Astrocyte (in vitro differentiated cells and primary cell): ENCODE measurements at regions not wholly inside any gene's neighbourhood (a gene's known extent, or its start where the extent isn't known, plus 50 kb on each side); places are given as distances from the start of the nearest gene placed in this dataset.

Experiments used
- DNase-seq: peaks from one replicate; pipeline ENCODE4 v3.0.0-alpha.2; 2010; ENCODE audit warnings: low read depth
- FAIRE-seq: peaks from 2 replicates; lab custom pipeline; 2011; peaks lifted over from hg19 to GRCh38; lab: Jason Lieb, UNC
- H2AFZ ChIP-seq: 2 replicates; pipeline ENCODE4 v1.6.0; 2012; ENCODE audit warnings: low read depth, low read length, inconsistent platforms
- H3K27ac ChIP-seq: 2 replicates; pipeline ENCODE4 v1.5.1; 2011; ENCODE audit warnings: low read depth, low read length, inconsistent platforms
- H3K27me3 ChIP-seq: 2 replicates; pipeline ENCODE4 v1.6.0; 2011; ENCODE audit warnings: low read length, inconsistent platforms; ENCODE audit not compliant: insufficient read depth
- H3K36me3 ChIP-seq: 2 replicates; pipeline ENCODE4 v1.5.1; 2011; ENCODE audit warnings: low read length, inconsistent platforms; ENCODE audit not compliant: insufficient read depth
- H3K4me1 ChIP-seq: 2 replicates; pipeline ENCODE4 v1.5.1; 2011; ENCODE audit warnings: low read length, inconsistent platforms; ENCODE audit not compliant: insufficient read depth
- H3K4me2 ChIP-seq: 2 replicates; pipeline ENCODE4 v1.6.0; 2012; ENCODE audit warnings: low read length, inconsistent platforms
- H3K4me3 ChIP-seq: 2 replicates; pipeline ENCODE4 v1.5.1; 2011; ENCODE audit warnings: low read depth, mild to moderate bottlenecking, low read length, inconsistent platforms; ENCODE audit not compliant: insufficient read depth
- H3K79me2 ChIP-seq: 2 replicates; pipeline ENCODE4 v1.6.0; 2012; ENCODE audit warnings: mild to moderate bottlenecking, low read length, inconsistent platforms; ENCODE audit not compliant: insufficient read depth
- H3K9ac ChIP-seq: 2 replicates; pipeline ENCODE4 v1.6.0; 2012; ENCODE audit warnings: mild to moderate bottlenecking, low read length, inconsistent platforms
- H3K9me3 ChIP-seq: 2 replicates; pipeline ENCODE4 v1.5.1; 2012; ENCODE audit warnings: low read depth, mild to moderate bottlenecking, low read length, inconsistent platforms; ENCODE audit not compliant: insufficient read depth
- H4K20me1 ChIP-seq: 2 replicates; pipeline ENCODE4 v1.6.0; 2012; ENCODE audit warnings: low read length, inconsistent platforms; ENCODE audit not compliant: insufficient read depth
- H3K27ac Mint-ChIP-seq: one replicate; pipeline ENCODE4 v1.8.0; 2021; ENCODE audit warnings: mild to moderate bottlenecking, mixed read lengths; ENCODE audit not compliant: unreplicated experiment
- H3K27me3 Mint-ChIP-seq: one replicate; pipeline ENCODE4 v1.8.0; 2021; ENCODE audit warnings: low read depth, mixed read lengths; ENCODE audit not compliant: unreplicated experiment
- H3K36me3 Mint-ChIP-seq: one replicate; pipeline ENCODE4 v1.8.0; 2021; ENCODE audit warnings: low read depth, mixed read lengths; ENCODE audit not compliant: unreplicated experiment
- H3K4me1 Mint-ChIP-seq: one replicate; pipeline ENCODE4 v1.8.0; 2021; ENCODE audit warnings: low read depth, mixed read lengths; ENCODE audit not compliant: unreplicated experiment
- H3K4me3 Mint-ChIP-seq: one replicate; pipeline ENCODE4 v1.8.0; 2021; ENCODE audit warnings: mild to moderate bottlenecking, moderate library complexity, mixed read lengths; ENCODE audit not compliant: unreplicated experiment
- H3K9me3 Mint-ChIP-seq: one replicate; pipeline ENCODE4 v1.8.0; 2021; ENCODE audit warnings: mild to moderate bottlenecking, mixed read lengths; ENCODE audit not compliant: unreplicated experiment
- EZH2 ChIP-seq: IDR thresholded peaks from 2 replicates; pipeline ENCODE4 v1.6.1; 2012; ENCODE audit warnings: mild to moderate bottlenecking, low read length, inconsistent platforms; ENCODE audit not compliant: insufficient read depth
- TF ChIP-seq, protein P1 (sequence below): IDR thresholded peaks from 2 replicates; pipeline ENCODE4 v1.5.1; 2011; ENCODE audit warnings: low read depth, mild to moderate bottlenecking, inconsistent platforms, low read length, moderate library complexity; ENCODE audit not compliant: insufficient read depth

DNA sequence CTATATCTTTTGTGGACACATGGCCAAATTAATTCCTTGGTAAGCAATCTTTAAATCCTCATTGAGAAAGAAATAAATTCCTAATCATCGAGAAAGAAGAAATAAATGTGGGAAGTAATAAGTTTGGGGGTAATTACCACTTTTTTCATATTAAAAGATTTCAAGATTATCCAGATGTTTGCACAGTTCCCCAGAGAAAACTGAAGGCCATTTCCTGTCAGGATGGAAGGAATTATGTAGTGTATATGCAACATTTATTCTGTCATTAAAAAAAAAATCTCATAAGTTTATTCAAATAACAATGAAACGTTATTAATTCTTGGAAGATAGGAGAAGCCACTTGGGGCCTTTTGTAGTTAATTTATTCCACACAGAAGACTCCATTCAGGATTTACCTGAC, 385.6 kb upstream of the NR3C2 start:
- DNase-seq = no peak

DNA sequence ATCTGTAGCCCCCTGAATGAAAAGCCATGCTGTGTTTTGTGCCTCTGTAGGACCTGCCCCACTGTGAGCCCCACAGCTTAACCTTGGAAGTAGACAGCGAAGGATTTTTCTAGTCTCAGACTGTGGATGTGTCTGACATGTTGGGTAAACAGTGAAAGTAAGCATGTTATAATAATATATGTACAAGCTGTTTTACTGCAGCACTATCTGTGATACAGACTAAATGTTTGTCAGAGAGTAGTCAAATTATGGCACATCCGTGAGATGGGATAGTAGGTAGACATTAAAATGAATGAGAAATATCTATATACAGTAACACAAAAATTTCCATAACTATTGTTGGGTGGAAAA, 381.2 kb upstream of the NR3C2 start:
- H3K9ac ChIP-seq = no peak overlapping the region
- Mint-ChIP-seq H3K9me3 (peaks cover 2% of the 10 kb centered on the region), H3K4me1 (no peaks in the 10 kb centered on the region), H3K36me3 (no peaks in the 10 kb centered on the region), H3K27me3 (no peaks in the 10 kb centered on the region), H3K4me3 (no peak overlapping the region), H3K27ac (no peak overlapping the region)
- no peaks in the 10 kb centered on the region for H3K27me3 ChIP-seq
- no peaks in the 10 kb centered on the region for H3K9me3 ChIP-seq
- no peak overlapping the region for H3K4me2 ChIP-seq
- H3K36me3 ChIP-seq = no peaks in the 10 kb centered on the region
- TF ChIP-seq, protein P1, sequence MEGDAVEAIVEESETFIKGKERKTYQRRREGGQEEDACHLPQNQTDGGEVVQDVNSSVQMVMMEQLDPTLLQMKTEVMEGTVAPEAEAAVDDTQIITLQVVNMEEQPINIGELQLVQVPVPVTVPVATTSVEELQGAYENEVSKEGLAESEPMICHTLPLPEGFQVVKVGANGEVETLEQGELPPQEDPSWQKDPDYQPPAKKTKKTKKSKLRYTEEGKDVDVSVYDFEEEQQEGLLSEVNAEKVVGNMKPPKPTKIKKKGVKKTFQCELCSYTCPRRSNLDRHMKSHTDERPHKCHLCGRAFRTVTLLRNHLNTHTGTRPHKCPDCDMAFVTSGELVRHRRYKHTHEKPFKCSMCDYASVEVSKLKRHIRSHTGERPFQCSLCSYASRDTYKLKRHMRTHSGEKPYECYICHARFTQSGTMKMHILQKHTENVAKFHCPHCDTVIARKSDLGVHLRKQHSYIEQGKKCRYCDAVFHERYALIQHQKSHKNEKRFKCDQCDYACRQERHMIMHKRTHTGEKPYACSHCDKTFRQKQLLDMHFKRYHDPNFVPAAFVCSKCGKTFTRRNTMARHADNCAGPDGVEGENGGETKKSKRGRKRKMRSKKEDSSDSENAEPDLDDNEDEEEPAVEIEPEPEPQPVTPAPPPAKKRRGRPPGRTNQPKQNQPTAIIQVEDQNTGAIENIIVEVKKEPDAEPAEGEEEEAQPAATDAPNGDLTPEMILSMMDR = no peak
- no peak for TF ChIP-seq EZH2
- FAIRE-seq = no peak
- no peaks in the 10 kb centered on the region for H4K20me1 ChIP-seq
- no peaks in the 10 kb centered on the region for H3K4me1 ChIP-seq
- no peak overlapping the region for H2AFZ ChIP-seq
- no peaks in the 10 kb centered on the region for H3K79me2 ChIP-seq
- no peak overlapping the region for H3K27ac ChIP-seq
- no peak overlapping the region for H3K4me3 ChIP-seq
- DNase-seq = no peak

More for the DNA sequence above, 385.6 kb upstream of the NR3C2 start:
- Mint-ChIP-seq H3K27ac (no peak overlapping the region), H3K9me3 (peaks cover 5% of the 10 kb centered on the region), H3K4me1 (peaks cover 3% of the 10 kb centered on the region), H3K36me3 (no peaks in the 10 kb centered on the region), H3K27me3 (no peaks in the 10 kb centered on the region), H3K4me3 (no peak overlapping the region)
- Histone ChIP-seq H3K9ac (no peak overlapping the region), H3K36me3 (no peaks in the 10 kb centered on the region), H3K4me2 (no peak overlapping the region), H3K79me2 (no peaks in the 10 kb centered on the region), H2AFZ (no peak overlapping the region), H4K20me1 (no peaks in the 10 kb centered on the region), H3K27me3 (no peaks in the 10 kb centered on the region), H3K27ac (no peak overlapping the region), H3K4me1 (peaks cover 6% of the 10 kb centered on the region), H3K9me3 (no peaks in the 10 kb centered on the region), H3K4me3 (no peak overlapping the region)
- FAIRE-seq = no peak
- TF ChIP-seq EZH2 = no peak
- TF ChIP-seq, protein P1 = no peak

GRCh38 chr4:148822572-148823418, 380.6 kb upstream of the NR3C2 start:
- Mint-ChIP-seq H3K36me3 (no peaks in the 10 kb centered on the region), H3K27me3 (no peaks in the 10 kb centered on the region), H3K27ac (no peak overlapping the region), H3K4me1 (no peaks in the 10 kb centered on the region), H3K4me3 (no peak overlapping the region), H3K9me3 (peaks cover 2% of the 10 kb centered on the region)
- no peak overlapping the region for H3K4me2 ChIP-seq
- no peaks in the 10 kb centered on the region for H3K9me3 ChIP-seq
- H3K9ac ChIP-seq = no peak overlapping the region
- FAIRE-seq = no peak
- H4K20me1 ChIP-seq = no peaks in the 10 kb centered on the region
- H3K27ac ChIP-seq = no peak overlapping the region
- no peaks in the 10 kb centered on the region for H3K27me3 ChIP-seq
- no peak overlapping the region for H2AFZ ChIP-seq
- no peaks in the 10 kb centered on the region for H3K36me3 ChIP-seq
- H3K4me3 ChIP-seq = no peak overlapping the region
- no peak for DNase-seq
- H3K4me1 ChIP-seq = no peaks in the 10 kb centered on the region
- TF ChIP-seq, protein P1 = no peak
- no peak for TF ChIP-seq EZH2
- H3K79me2 ChIP-seq = no peaks in the 10 kb centered on the region
